GM12878 (cell line): ENCODE measurements at regions not wholly inside any gene's neighbourhood (a gene's known extent, or its start where the extent isn't known, plus 50 kb on each side); places are given as distances from the start of the nearest gene placed in this dataset.

Source experiments
- ATAC-seq: fragments of 200-7000 bp; cut with Tn5 transposase; 3 replicates; pipeline ENCODE4 v1.9.1; 2020; ENCODE audit warnings: mild to moderate bottlenecking, moderate library complexity
- BruUV-seq: library from RNA; stranded (reverse); fragments of 400-500 nt; replicated peaks from 2 replicates; lab custom pipeline; 2021; lab: Mats Ljungman, UMichigan
- CTCF ChIA-PET: fragments of 300-600 bp; sonication (Branson Sonifier 250); formaldehyde crosslinking; extraction: SDS; loops from one replicate; lab custom pipeline; 2021; ENCODE audit warnings: inconsistent platforms; lab: Yijun Ruan, JAX
- POLR2A ChIA-PET: fragments of 350-600 bp; formaldehyde crosslinking; extraction: SDS; loops from one replicate; lab custom pipeline; 2021; ENCODE audit warnings: inconsistent platforms; lab: Charles Lee
- RAD21 ChIA-PET: fragments of 300-600 bp; sonication (Branson Sonifier 250); formaldehyde crosslinking; loops from one replicate; lab custom pipeline; 2023; ENCODE audit warnings: antibody characterized with exemption; ENCODE audit not compliant: unreplicated experiment; lab: Charles Lee
- SMC1A ChIA-PET: fragments of 300-600 bp; sonication (Branson Sonifier 250); formaldehyde crosslinking; loops from one replicate; lab custom pipeline; 2023; ENCODE audit not compliant: unreplicated experiment, uncharacterized antibody; lab: Charles Lee
- DNase-seq: peaks from one replicate; pipeline ENCODE4 v3.0.0-alpha.2; 2011; ENCODE audit warnings: low read depth, low spot score
- FAIRE-seq: peaks from 3 replicates; lab custom pipeline; 2011; peaks lifted over from hg19 to GRCh38; lab: Jason Lieb, UNC
- H2AFZ ChIP-seq: 2 replicates; pipeline ENCODE4 v1.6.0; 2011; ENCODE audit warnings: low read depth, low read length, control low read depth; ENCODE audit not compliant: control insufficient read depth
- H3K27ac ChIP-seq: 2 replicates; pipeline ENCODE4 v1.5.1; 2011; ENCODE audit warnings: control low read depth; ENCODE audit not compliant: control insufficient read depth, insufficient read depth
- H3K27me3 ChIP-seq, 2 experiments: replicated peaks in 1 of 2; 2 replicates each; pipeline versions ENCODE4 v1.6.0 to v1.6.1; 2011; ENCODE audit warnings: low read length in 1 of 2; ENCODE audit not compliant: control insufficient read depth in 2 of 2, insufficient read depth in 2 of 2
- H3K36me3 ChIP-seq, 2 experiments: 2 replicates each; pipeline ENCODE4 v1.5.1; 2011; ENCODE audit warnings: low read length in 1 of 2; ENCODE audit not compliant: control insufficient read depth in 2 of 2, insufficient read depth in 2 of 2
- H3K4me1 ChIP-seq: 2 replicates; pipeline ENCODE4 v1.6.1; 2011; ENCODE audit warnings: mild to moderate bottlenecking, low read length, moderate library complexity, mixed read lengths; ENCODE audit not compliant: control insufficient read depth, insufficient read depth
- H3K4me2 ChIP-seq: 2 replicates; pipeline ENCODE4 v1.6.0; 2011; ENCODE audit warnings: control low read depth; ENCODE audit not compliant: control insufficient read depth, insufficient read depth
- H3K4me3 ChIP-seq: fragments of 200-600 bp; sonication (generic); 2 replicates; pipeline ENCODE4 v1.5.1; 2016
- H3K79me2 ChIP-seq: 2 replicates; pipeline ENCODE4 v1.6.0; 2011; ENCODE audit warnings: low read length; ENCODE audit not compliant: control insufficient read depth, insufficient read depth
- H3K9ac ChIP-seq: 2 replicates; pipeline ENCODE4 v1.8.0; 2011; ENCODE audit warnings: low read length, control low read depth, mixed read lengths; ENCODE audit not compliant: control insufficient read depth, insufficient read depth
- H3K9me3 ChIP-seq: replicated peaks from 3 replicates; pipeline ENCODE4 v1.5.1; 2011; ENCODE audit warnings: mild to moderate bottlenecking, low read length; ENCODE audit not compliant: control insufficient read depth, insufficient read depth
- H4K20me1 ChIP-seq: 2 replicates; pipeline ENCODE4 v1.6.0; 2011; ENCODE audit not compliant: control insufficient read depth, insufficient read depth
- CTCF ChIP-seq, 3 experiments: IDR thresholded peaks in 2 of 3; conservative IDR thresholded peaks in 1 of 3; 2 replicates each; pipeline ENCODE4 v1.5.1; 2011; ENCODE audit warnings: low read depth in 3 of 3, low read length in 3 of 3, mild to moderate bottlenecking in 3 of 3, control low read depth in 2 of 3, moderate library complexity in 2 of 3, inconsistent platforms in 1 of 3, mixed read lengths in 1 of 3; ENCODE audit not compliant: control insufficient read depth in 2 of 3, insufficient read depth in 1 of 3; ENCODE audit errors: extremely low read depth in 1 of 3
- HCFC1 ChIP-seq: fragments of 150-350 bp; IDR thresholded peaks from 2 replicates; pipeline ENCODE4 v1.6.1; 2014; ENCODE audit warnings: low read length
- WGBS: methylation state at CpG from one replicate; pipeline ENCODE4 v1.1.6; 2016; ENCODE audit warnings: low lambda C conversion rate; ENCODE audit not compliant: insufficient replicate concordance, insufficient coverage; ENCODE audit errors: missing lambda C conversion rate; 5-methylcytosine and 5-hydroxymethylcytosine counted together
- in situ Hi-C: fragments of 300-500 bp; cut with MboI; formaldehyde crosslinking; loops from 9 replicates; pipeline ENCODE4 v1.14.3; 2018; ENCODE audit warnings: mixed read lengths
- intact Hi-C: fragments of 100-400 bp; cut with micrococcal nuclease; formaldehyde crosslinking; loops from one replicate; pipeline ENCODE4 v1.14.2; 2022; ENCODE audit not compliant: unreplicated experiment

DNA sequence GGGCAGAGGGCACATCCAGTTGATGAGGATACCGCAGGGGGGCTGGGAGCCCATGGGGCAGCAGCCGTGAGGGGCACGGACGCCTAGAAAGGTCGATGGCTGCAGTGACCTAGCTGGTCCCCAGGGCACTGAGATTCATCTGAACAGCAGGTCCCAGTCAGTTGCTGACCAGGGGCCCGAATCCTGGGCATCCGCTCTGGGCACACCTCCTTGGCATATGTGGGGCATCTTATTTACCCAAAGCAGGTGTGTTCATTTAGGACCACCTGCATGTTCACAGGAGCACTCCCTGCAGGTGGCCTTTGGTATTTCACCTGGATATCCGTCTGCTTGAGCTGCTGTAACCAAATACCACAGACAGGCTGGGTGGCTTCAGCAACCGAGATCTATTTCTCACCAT lies 72.0 kb upstream of the ODC1 start:
- Histone ChIP-seq H3K79me2 (no peaks in the 10 kb centered on the region), H4K20me1 (no peaks in the 10 kb centered on the region), H3K36me3 (no peaks in the 10 kb centered on the region), H3K4me3 (no peak overlapping the region), H3K27me3 (no peaks in the 10 kb centered on the region), H2AFZ (no peak overlapping the region), H3K4me2 (no peak overlapping the region), H3K27ac (no peak overlapping the region), H3K4me1 (no peaks in the 10 kb centered on the region), H3K9ac (no peak overlapping the region), H3K9me3 (peaks cover 1% of the 10 kb centered on the region; the same call in 2 of the 3 replicates)
- POLR2A ChIA-PET, result no interaction called here
- CTCF ChIA-PET, result no interaction called here
- no TSS peak for BruUV-seq
- in situ Hi-C loops, result no loop called here
- TF ChIP-seq CTCF (IDR thresholded peaks at IDR 0.05 in 2 of 3, conservative IDR thresholded peaks at IDR 0.05 in 1 of 3; ENCODE audit: control insufficient read depth in 2 of 3, extremely low read depth in 1 of 3, insufficient read depth in 1 of 3, low read depth in 3 of 3, low read length in 3 of 3) (peak in 1 of 3 experiments; percentile 23; a peak in 1 of 6 replicates), HCFC1 (no peak)
- WGBS, result 62% methylated on average over 9 of the region's 9 CpGs
- DNase-seq, result no peak
- ATAC-seq, result 0 out of 3 replicates have a peak, but pooled peaks have one; percentile 24
- FAIRE-seq, result no peak
- SMC1A ChIA-PET, result no interaction called here
- RAD21 ChIA-PET, result no interaction called here
- intact Hi-C loops, result no loop called here

GRCh38 chr2:10519394-10519740 lies 71.2 kb upstream of the ODC1 start:
- intact Hi-C loops (no loop called here), in situ Hi-C loops (no loop called here)
- ChIA-PET POLR2A (no interaction called here), RAD21 (no interaction called here), CTCF (no interaction called here), SMC1A (no interaction called here)
- 49% methylated on average over 9 of the region's 9 CpGs for WGBS
- ATAC-seq, result no peak
- no peak overlapping the region for H3K27ac ChIP-seq
- no peak overlapping the region for H3K4me3 ChIP-seq
- H3K9me3 ChIP-seq, result peaks cover 1% of the 10 kb centered on the region; the same call in 2 of the 3 replicates
- H3K4me1 ChIP-seq, result no peaks in the 10 kb centered on the region
- no peak overlapping the region for H2AFZ ChIP-seq
- no peaks in the 10 kb centered on the region for H3K79me2 ChIP-seq
- H3K27me3 ChIP-seq, result no peaks in the 10 kb centered on the region
- H3K4me2 ChIP-seq, result no peak overlapping the region
- no peak for FAIRE-seq
- no TSS peak for BruUV-seq
- no peak for DNase-seq
- H3K9ac ChIP-seq, result no peak overlapping the region
- no peak for TF ChIP-seq CTCF (IDR thresholded peaks at IDR 0.05 in 2 of 3, conservative IDR thresholded peaks at IDR 0.05 in 1 of 3; ENCODE audit: control insufficient read depth in 2 of 3, extremely low read depth in 1 of 3, insufficient read depth in 1 of 3, low read depth in 3 of 3, low read length in 3 of 3)
- H4K20me1 ChIP-seq, result no peaks in the 10 kb centered on the region
- H3K36me3 ChIP-seq, result no peaks in the 10 kb centered on the region
